ENCODE measurements at regions not wholly inside any gene's neighbourhood (a gene's known extent, or its start where the extent isn't known, plus 50 kb on each side); places are given as distances from the start of the nearest gene placed in this dataset.

- no peaks in the 10 kb centered on the region for H3K36me3 Mint-ChIP-seq
- no peaks in the 10 kb centered on the region for H3K4me1 Mint-ChIP-seq
- no peak overlapping the region for H3K4me3 Mint-ChIP-seq
- DNase-seq (ENCODE audit: low spot score in 2 of 2) (no peak), ATAC-seq (ENCODE audit: low read depth) (no peak)
- H3K27me3 Mint-ChIP-seq = peaks cover 3% of the 10 kb centered on the region
- H3K27ac Mint-ChIP-seq = no peak overlapping the region
- peaks cover 4% of the 10 kb centered on the region for H3K9me3 Mint-ChIP-seq
Observed at GRCh38 chr13:109611912-109612691, 174.3 kb downstream of the IRS2 start.

GRCh38 chr13:109610517-109610916 is 175.9 kb downstream of the IRS2 start:
- no peaks in the 10 kb centered on the region for H3K36me3 Mint-ChIP-seq
- H3K4me3 Mint-ChIP-seq = no peak overlapping the region
- ATAC-seq (ENCODE audit: low read depth) (no peak), DNase-seq (ENCODE audit: low spot score in 2 of 2) (no peak)
- no peak overlapping the region for H3K27ac Mint-ChIP-seq
- H3K9me3 Mint-ChIP-seq = peaks cover 5% of the 10 kb centered on the region
- peaks cover 3% of the 10 kb centered on the region for H3K27me3 Mint-ChIP-seq
- H3K4me1 Mint-ChIP-seq = no peaks in the 10 kb centered on the region

- Mint-ChIP-seq H3K36me3 (no peaks in the 10 kb centered on the region), H3K27ac (no peak overlapping the region), H3K4me3 (no peak overlapping the region), H3K9me3 (peaks cover 8% of the 10 kb centered on the region), H3K27me3 (no peaks in the 10 kb centered on the region), H3K4me1 (no peaks in the 10 kb centered on the region)
- DNase-seq (ENCODE audit: low spot score in 2 of 2) (no peak), ATAC-seq (ENCODE audit: low read depth) (no peak)
Observed at GRCh38 chr13:109608503-109608902, 177.9 kb downstream of the IRS2 start.

- H3K4me1 Mint-ChIP-seq = no peaks in the 10 kb centered on the region
- H3K36me3 Mint-ChIP-seq = no peaks in the 10 kb centered on the region
- H3K27ac Mint-ChIP-seq = no peak overlapping the region
- ATAC-seq (ENCODE audit: low read depth) (no peak), DNase-seq (ENCODE audit: low spot score in 2 of 2) (no peak)
- H3K4me3 Mint-ChIP-seq = no peak overlapping the region
- no peaks in the 10 kb centered on the region for H3K27me3 Mint-ChIP-seq
- peaks cover 8% of the 10 kb centered on the region for H3K9me3 Mint-ChIP-seq
Observed at GRCh38 chr13:109608059-109608458, 178.3 kb downstream of the IRS2 start.

- Mint-ChIP-seq H3K4me1 (no peaks in the 10 kb centered on the region), H3K4me3 (no peak overlapping the region), H3K27me3 (no peaks in the 10 kb centered on the region), H3K27ac (no peak overlapping the region), H3K9me3 (peaks cover 8% of the 10 kb centered on the region), H3K36me3 (no peaks in the 10 kb centered on the region)
- DNase-seq (ENCODE audit: low spot score in 2 of 2) (no peak), ATAC-seq (ENCODE audit: low read depth) (no peak)
Observed at GRCh38 chr13:109606520-109606919, 179.9 kb downstream of the IRS2 start.

GRCh38 chr13:109605846-109606245 is 180.5 kb downstream of the IRS2 start:
- peaks cover 8% of the 10 kb centered on the region for H3K9me3 Mint-ChIP-seq
- DNase-seq (ENCODE audit: low spot score in 2 of 2) (no peak), ATAC-seq (ENCODE audit: low read depth) (no peak)
- H3K4me1 Mint-ChIP-seq = no peaks in the 10 kb centered on the region
- H3K36me3 Mint-ChIP-seq = no peaks in the 10 kb centered on the region
- H3K4me3 Mint-ChIP-seq = no peak overlapping the region
- no peak overlapping the region for H3K27ac Mint-ChIP-seq
- H3K27me3 Mint-ChIP-seq = no peaks in the 10 kb centered on the region

- ATAC-seq (ENCODE audit: low read depth) (no peak), DNase-seq (ENCODE audit: low spot score in 2 of 2) (no peak)
- Mint-ChIP-seq H3K4me1 (no peaks in the 10 kb centered on the region), H3K9me3 (peaks cover 8% of the 10 kb centered on the region), H3K27ac (no peak overlapping the region), H3K4me3 (no peak overlapping the region), H3K36me3 (no peaks in the 10 kb centered on the region), H3K27me3 (no peaks in the 10 kb centered on the region)
Observed at GRCh38 chr13:109604894-109605293, 181.5 kb downstream of the IRS2 start.

- no peaks in the 10 kb centered on the region for H3K36me3 Mint-ChIP-seq
- H3K9me3 Mint-ChIP-seq = peaks cover 5% of the 10 kb centered on the region
- H3K4me1 Mint-ChIP-seq = no peaks in the 10 kb centered on the region
- ATAC-seq (ENCODE audit: low read depth) = no peak
- DNase-seq (ENCODE audit: low spot score in 2 of 2) = no peak
- H3K27ac Mint-ChIP-seq = no peak overlapping the region
- no peak overlapping the region for H3K4me3 Mint-ChIP-seq
- no peaks in the 10 kb centered on the region for H3K27me3 Mint-ChIP-seq
Observed at GRCh38 chr13:109602356-109602755, 184.0 kb downstream of the IRS2 start.

- DNase-seq (ENCODE audit: low spot score in 2 of 2) (no peak), ATAC-seq (ENCODE audit: low read depth) (no peak)
- Mint-ChIP-seq H3K27ac (no peak overlapping the region), H3K9me3 (peaks cover 2% of the 10 kb centered on the region), H3K4me3 (no peak overlapping the region), H3K36me3 (no peaks in the 10 kb centered on the region), H3K27me3 (no peaks in the 10 kb centered on the region), H3K4me1 (no peaks in the 10 kb centered on the region)
Observed at GRCh38 chr13:109599901-109600657, 186.3 kb downstream of the IRS2 start.

- ATAC-seq (ENCODE audit: low read depth) (no peak), DNase-seq (ENCODE audit: low spot score in 2 of 2) (no peak)
- no peaks in the 10 kb centered on the region for H3K4me1 Mint-ChIP-seq
- H3K27me3 Mint-ChIP-seq = no peaks in the 10 kb centered on the region
- no peaks in the 10 kb centered on the region for H3K36me3 Mint-ChIP-seq
- no peak overlapping the region for H3K4me3 Mint-ChIP-seq
- no peaks in the 10 kb centered on the region for H3K9me3 Mint-ChIP-seq
- H3K27ac Mint-ChIP-seq = no peak overlapping the region
Observed at GRCh38 chr13:109595471-109595870, 190.9 kb downstream of the IRS2 start.

GRCh38 chr13:109593230-109593629 is 193.2 kb downstream of the IRS2 start:
- no peaks in the 10 kb centered on the region for H3K27me3 Mint-ChIP-seq
- H3K27ac Mint-ChIP-seq = no peak overlapping the region
- ATAC-seq (ENCODE audit: low read depth) = no peak
- H3K36me3 Mint-ChIP-seq = no peaks in the 10 kb centered on the region
- H3K4me3 Mint-ChIP-seq = no peak overlapping the region
- H3K4me1 Mint-ChIP-seq = no peaks in the 10 kb centered on the region
- DNase-seq (ENCODE audit: low spot score in 2 of 2) = no peak
- no peaks in the 10 kb centered on the region for H3K9me3 Mint-ChIP-seq

- Mint-ChIP-seq H3K9me3 (no peaks in the 10 kb centered on the region), H3K36me3 (no peaks in the 10 kb centered on the region), H3K27me3 (no peaks in the 10 kb centered on the region), H3K4me1 (no peaks in the 10 kb centered on the region), H3K27ac (no peak overlapping the region), H3K4me3 (no peak overlapping the region)
- DNase-seq (ENCODE audit: low spot score in 2 of 2) (no peak), ATAC-seq (ENCODE audit: low read depth) (no peak)
Observed at GRCh38 chr13:109592770-109593169, 193.6 kb downstream of the IRS2 start.

- Mint-ChIP-seq H3K9me3 (peaks cover 2% of the 10 kb centered on the region), H3K36me3 (no peaks in the 10 kb centered on the region), H3K4me3 (no peak overlapping the region), H3K4me1 (no peaks in the 10 kb centered on the region), H3K27ac (no peak overlapping the region), H3K27me3 (peaks cover 7% of the 10 kb centered on the region)
- ATAC-seq (ENCODE audit: low read depth) = no peak
- no peak for DNase-seq (ENCODE audit: low spot score in 2 of 2)
Observed at GRCh38 chr13:109587689-109588088, 198.7 kb downstream of the IRS2 start.

- Mint-ChIP-seq H3K27ac (no peak overlapping the region), H3K36me3 (no peaks in the 10 kb centered on the region), H3K4me3 (no peak overlapping the region), H3K9me3 (peaks cover 2% of the 10 kb centered on the region), H3K4me1 (no peaks in the 10 kb centered on the region), H3K27me3 (peaks cover 9% of the 10 kb centered on the region)
- DNase-seq (ENCODE audit: low spot score in 2 of 2) = no peak
- no peak for ATAC-seq (ENCODE audit: low read depth)
Observed at GRCh38 chr13:109586509-109587346, 199.7 kb downstream of the IRS2 start.
